Femur (tissue), 1 donor: ENCODE measurements at regions not wholly inside any gene's neighbourhood (a gene's known extent, or its start where the extent isn't known, plus 50 kb on each side); places are given as distances from the start of the nearest gene placed in this dataset.

Experiments
- DNase-seq: peaks from one replicate; pipeline ENCODE4 v3.0.0-alpha.2; 2017

DNA sequence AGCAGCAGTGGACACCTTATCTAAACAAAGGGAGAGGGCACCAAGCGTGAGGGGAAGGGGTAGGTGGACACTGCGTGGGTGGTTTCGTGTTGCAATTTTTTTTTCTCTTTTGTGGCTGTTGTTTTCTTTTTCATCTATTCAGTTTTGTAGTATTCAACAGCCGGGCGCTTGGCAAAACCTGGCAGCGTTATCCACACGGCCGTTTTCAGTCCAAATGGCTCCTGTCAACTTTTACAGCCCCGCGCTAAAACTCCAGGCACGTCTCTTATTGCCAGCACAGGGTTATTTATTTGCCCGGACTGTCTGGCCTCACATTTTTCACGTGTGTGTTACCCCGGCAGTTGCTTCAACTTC lies 192.2 kb downstream of the BCOR start:
- no peak for DNase-seq

DNA sequence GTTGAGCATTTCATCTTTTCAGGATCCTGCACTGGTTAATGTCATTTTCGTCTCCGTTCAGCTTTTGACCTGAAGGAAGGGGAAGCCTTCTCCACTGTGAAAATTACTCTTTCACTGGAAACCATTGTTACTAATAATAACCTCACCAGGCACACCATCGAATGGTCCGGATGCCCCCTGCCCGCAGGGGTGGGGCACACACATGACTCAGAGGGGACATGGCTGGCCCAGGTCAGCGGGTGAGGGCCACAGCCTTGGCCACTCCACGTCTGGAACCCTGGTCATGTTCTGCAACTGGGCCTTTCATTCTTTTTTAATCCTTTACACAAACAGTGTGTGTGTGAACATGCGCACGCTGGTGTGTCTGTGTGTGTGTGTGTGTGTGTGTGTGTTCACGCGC lies 191.8 kb downstream of the BCOR start:
- DNase-seq: no peak

DNA sequence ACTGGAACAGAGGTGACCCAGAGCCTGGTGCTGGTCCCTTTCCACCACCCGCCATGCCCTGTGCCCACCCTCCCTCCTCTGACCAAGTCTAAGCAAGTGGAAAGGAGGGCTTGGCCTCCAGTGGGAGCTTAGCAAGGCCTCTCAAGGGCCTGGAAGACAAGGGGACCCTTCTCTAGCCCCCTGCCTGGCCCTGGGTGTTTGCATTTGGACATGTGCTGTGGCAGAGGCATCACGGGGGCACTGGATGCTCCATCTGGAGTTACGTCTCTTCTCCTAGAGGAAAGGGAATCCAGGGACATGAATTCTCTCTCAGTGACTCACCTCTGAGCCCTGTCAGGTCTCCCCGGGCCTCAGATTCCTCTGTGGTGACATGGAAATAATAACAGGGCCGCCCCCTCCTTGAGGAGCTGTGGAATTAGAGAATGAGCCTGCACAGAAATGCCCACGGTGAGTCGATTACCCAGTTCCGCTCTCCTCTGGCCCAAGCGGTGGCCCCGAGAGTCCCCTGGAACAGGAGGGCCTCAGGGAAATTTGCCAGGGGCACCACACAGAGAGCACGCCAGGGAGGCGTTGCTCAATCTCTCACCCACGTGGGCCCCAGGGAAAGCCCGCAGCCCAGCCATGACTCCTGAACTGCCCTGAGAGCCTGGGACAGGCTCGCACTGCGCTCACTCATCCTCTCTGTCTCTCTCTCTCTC lies 189.6 kb downstream of the BCOR start:
- no peak for DNase-seq

DNA sequence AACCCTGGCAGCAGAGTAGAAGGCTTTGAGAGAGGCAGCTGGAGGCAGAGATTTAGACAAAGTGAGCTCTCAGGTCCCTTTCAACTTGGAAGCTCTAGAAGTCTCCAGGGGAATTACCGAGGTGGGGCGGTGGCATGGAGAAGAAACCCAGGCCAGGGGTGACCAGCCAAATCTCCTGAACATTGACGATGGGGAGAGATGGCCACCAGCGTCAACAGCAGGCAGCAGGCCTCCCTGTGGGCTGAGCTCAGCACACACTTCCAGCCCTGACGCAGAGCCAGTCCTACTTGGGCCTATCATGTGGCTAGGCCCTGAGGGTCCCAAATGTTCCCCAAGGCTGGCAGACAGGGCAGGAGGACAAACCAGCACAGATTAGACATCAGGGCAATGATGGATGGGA lies 187.8 kb downstream of the BCOR start:
- DNase-seq: no peak

DNA sequence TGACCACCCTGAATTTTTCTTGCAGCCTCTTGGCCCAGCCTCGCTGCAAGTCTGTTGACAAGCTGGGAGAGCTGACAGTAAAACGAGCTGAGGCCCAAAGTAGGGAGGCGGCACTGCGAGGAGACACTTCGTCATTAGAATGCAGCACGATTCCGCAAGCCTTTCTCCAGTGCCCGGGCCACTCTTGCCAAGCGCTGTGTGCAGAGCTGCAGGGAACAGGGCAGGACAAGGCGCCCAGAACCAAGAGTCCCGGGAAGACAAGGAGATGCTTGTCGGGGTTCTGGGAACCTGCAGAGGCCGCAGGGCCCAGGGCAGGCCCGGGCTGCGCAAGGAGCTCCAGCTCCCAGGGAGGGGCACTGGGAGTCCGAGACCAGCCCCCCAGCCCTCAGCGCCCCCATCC lies 187.1 kb downstream of the BCOR start:
- peak; percentile 29 for DNase-seq

DNA sequence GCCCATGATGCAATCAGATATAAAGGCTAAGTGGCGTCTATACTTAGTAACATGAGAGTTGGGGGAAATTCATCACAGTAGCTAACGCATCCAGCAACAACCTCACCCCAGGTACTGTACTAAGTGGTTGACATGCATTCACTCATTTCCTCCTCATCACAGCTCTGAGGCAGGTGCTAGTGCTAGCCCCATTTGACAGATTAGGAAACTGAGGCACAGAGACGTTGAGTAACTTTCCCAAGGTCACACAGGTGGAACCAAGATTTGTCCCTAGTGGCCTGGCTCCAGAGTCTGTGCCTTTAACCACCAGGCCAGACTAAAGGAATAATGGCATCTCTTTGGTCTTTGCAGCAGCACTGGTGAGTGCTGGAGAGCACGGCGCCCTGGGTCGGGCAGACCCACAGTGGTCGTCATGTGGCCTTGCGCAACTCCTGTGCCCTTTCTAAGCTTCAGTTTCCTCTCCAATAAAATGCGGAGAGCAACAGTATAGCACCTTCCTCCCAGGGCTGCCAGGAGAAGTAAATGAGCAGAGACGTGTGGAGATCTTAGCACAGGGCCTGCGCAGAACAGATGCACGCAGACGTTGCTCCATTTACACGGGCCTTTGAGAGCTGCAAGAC lies 186.4 kb downstream of the BCOR start:
- DNase-seq: no peak

DNA sequence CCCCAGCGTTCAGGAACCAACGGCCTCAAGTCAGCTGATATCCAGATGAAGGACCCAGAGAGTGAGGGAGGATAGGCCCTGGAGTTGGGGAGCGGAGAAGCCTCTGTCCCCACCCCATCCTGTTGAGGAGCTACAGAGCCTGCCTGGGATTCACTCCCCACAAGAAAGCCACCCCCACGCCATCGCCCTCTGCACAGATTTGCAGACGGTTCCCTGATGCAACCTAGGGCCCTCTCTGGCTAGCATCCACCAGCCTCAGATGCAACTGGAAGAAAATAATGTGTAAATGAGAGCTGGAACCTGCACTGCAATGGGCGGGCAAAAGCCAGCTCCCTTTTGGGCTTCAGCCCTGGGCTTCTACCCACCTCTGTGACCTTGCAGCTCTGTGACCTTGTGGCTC lies 185.6 kb downstream of the BCOR start:
- DNase-seq: no peak

DNA sequence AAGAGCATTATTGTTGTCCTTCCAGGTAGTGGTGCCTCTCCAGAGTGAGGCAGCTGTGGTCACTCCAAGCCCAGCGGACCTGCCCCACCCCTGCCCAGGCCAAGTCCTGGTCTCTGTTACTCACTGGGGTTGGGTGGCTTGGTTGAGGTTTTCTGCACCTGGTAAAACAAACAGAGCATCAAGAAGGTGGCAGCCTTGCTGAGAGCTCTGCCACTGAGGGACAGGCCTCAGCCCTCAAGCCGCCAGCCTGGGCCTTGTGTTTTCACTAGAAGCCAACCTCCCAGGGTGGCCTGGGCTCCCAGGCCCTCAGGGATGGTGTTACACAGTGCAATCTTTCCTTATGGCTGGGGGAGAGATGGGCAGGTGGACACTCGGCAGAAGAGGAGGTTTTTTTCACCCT lies 182.7 kb downstream of the BCOR start:
- no peak for DNase-seq

DNA sequence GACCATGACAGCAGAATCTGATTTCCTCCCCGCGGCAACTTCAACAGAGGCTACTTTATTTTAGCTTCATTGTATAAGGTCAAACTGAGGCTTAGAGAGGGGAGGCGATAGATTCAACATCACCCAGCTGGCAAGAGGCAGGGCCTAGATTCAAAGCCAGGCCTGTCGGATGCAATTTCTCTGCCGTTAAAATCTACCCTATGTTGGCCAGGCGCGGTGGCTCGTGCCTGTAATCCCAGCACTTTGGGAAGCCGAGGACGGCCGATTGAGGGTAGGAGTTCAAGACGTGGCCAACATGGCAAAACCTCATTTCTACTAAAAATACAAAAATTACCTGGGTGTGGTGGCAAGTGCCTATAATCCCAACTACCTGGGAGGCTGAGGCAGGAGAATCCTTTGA lies 182.2 kb downstream of the BCOR start:
- no peak for DNase-seq

DNA sequence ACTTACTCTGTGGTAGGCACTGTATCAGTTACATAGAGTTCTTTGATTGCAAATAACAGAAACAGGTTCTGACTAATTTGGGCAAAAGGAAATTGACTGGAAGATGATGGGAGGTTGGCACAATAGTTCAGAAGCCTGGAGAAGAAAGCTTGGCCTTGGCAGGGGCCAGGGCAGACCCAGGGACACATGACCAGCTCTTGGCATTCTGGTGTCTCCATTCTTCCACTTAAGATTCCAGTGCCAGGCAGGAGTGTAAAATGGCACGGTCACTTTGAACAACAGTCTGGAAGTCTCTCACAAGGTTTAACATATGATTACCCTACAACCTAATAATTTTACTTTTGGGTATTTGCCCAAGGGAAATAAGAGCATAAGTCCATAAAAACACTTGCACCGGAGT lies 175.9 kb downstream of the BCOR start:
- DNase-seq: no peak

DNA sequence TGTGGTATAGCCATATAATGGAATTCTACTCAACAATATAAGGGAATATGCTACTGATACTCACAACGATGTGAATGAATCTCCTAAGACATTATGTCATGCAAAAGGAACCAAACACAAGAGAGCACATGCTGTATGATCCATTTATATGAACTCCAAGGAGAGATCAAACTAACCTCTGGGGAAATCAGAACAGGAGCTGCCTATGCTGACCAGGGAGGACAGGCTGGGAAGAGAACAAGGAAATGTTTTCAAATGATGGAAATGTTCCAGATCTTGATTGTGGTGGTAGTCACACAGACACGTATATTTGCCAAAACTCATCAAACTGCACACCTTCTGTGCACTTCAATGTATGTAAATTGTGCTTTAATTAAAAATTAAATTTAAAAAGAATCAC lies 175.3 kb downstream of the BCOR start:
- DNase-seq: no peak

DNA sequence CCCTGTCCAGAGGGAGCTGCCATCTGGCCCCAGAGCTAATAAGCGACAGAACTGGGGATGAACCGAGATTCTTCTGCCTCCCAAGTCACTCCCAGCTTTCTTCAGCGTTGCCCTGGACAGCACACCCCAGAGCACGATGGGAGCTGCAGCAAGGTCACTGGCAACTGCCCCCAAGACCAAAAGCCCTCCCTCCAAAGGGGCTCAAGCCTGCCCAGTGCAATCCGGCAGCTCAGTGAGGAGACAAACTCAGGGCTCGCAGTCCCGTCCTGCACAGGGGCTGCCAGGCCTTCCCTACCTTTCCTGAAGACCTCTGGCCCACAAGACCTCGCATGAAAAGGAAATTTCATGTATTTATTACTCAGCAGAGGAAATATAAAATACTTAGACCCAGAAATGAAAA lies 174.8 kb downstream of the BCOR start:
- DNase-seq: no peak

DNA sequence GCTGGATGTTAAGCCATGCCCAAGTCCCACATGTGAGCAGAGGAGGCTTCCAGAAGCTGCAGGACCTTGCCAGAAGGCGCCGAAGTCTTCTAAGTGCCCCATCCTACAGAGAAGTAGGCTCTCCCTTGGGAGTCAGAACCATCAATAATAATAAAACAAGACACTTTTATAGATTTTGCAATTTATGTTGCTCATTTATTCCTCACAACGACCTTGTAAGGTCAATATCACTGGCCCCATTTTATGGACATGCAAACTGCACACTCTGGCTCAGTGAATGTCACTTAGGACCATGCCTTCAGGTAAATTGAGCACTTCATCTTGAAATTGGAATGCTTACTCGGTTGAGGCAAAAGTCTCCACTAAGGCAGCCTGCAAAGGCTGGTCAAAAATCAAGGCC lies 170.4 kb downstream of the BCOR start:
- DNase-seq: no peak

DNA sequence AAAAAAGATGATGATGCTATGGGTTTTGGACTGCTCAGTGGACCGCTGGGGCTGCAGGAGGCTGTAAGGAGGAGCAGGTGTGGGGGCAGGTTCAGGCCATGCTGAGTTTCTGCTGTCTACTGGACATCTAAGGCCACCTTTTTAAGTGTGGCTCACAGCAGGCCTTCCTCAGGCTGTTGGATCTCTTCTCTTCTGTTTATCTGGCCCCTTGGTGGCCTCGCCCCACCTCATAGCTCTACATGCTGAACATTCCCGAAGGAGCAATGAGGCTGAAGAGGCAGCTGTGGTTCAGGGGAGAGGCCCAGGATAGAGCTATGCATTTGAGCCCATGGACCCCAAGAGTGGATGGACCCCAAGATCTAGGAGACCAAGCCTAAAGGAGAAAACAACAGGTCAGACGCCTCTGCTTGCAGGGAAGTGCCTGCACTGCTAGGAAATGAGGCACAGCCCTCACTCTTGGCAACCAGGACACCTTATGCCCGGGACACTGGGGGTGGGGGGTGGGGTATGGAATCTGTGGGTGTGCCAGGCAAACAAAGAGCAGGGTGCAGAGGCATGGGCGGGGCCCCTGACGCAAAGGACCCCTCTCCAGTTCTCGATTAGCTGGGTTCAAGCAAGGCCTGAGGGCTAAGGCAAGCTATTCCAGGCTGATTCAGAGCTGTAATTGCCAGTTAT lies 168.9 kb downstream of the BCOR start:
- DNase-seq: no peak

DNA sequence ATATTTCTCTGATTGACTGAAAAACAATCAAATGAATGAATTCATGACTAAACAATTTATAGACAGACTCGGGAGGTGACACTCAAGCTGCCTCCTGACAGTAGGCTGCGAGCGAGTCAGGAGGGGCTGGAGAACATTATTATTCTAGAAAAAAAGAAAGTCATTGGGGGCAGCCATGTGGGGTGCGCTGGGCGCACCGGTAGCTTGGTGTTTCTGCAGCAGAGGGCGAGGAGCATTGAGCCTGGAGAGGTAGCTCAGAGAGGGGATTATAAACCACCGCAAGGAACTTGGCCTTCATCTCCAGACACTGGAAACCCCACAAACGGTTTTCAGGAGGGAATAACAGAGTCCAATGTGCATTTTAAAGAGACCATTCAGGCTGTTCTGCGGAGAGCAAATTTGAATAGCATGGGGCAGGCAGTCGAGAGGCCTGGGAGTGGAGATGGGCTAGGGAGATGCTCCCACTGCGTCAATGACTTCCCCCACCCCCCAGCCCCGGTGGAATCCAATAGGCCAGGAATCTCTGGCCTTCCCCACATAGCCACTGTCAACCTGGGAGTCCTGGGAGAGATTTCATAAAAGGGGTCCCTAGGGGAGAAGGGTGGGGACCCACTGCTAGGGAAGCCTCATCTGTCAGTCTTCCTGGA lies 168.3 kb downstream of the BCOR start:
- no peak for DNase-seq

DNA sequence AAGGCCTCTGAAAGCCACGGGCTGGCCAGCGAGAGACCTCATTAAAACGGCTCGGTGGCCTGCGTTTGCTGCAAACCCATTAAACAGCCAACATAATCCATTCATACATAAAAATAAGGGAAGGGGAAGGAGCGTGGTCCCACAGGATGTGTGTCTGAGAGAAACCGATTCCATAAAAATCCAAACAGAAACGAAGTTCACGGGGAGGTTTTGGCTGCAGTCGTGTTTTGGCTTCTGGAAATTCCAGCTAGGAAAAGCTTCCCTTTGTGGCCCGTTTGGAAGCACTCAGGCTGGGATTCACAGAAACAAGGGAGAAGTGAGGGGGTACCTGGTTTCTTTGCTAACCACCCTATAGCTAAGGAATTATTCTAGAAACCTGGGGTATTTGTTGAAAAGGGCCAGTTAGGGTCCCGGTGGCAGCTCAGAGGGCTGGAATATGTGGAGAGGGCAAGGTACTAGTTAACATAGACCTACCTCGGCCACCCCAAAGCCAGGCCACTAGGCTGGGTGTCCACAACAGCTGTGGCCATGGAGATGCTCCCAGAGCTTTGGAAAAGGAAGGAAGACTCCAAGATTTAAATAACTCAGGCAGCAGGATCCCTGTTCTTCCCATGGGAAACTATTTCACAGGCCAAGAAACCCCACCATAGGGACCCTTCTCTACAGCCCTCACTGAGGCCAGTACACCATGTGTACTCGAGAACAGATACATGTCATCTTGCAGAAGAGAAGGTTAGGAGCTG lies 166.8 kb downstream of the BCOR start:
- peak; percentile 43 for DNase-seq

DNA sequence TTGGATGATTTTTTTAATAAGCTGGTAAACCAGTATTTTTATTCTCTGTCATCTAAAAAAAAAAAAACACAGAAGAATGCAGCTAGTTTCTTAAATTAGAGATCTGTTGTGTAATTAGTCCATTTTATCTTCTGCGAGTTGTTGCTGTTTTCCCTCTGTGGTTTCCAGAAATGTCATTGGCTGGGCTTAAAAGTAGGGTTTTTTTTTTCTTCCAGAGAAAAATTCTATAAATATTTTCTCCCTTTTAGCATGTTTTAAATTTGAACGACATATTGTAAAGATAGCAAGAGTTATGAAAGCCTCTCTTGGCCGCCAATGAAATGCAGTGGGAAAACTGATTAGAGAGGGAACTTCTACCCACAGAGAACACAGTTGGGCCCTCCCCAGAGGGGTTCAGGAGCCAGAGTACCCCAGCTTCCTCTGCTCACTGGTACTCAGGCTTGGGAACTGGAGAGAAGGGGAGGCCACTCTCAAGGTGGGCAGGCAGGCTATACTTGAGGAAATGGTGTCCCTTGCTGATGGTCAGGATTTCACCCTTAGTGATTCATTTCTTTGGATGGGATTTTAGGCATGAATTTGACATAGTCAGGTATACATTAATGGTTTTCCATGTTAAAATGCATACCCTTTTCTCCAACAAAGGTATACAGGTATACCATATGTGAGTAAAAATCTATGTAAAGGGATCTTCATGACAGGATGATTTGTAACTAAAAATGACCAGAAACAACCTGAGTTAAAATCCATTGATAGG lies 166.1 kb downstream of the BCOR start:
- no peak for DNase-seq

DNA sequence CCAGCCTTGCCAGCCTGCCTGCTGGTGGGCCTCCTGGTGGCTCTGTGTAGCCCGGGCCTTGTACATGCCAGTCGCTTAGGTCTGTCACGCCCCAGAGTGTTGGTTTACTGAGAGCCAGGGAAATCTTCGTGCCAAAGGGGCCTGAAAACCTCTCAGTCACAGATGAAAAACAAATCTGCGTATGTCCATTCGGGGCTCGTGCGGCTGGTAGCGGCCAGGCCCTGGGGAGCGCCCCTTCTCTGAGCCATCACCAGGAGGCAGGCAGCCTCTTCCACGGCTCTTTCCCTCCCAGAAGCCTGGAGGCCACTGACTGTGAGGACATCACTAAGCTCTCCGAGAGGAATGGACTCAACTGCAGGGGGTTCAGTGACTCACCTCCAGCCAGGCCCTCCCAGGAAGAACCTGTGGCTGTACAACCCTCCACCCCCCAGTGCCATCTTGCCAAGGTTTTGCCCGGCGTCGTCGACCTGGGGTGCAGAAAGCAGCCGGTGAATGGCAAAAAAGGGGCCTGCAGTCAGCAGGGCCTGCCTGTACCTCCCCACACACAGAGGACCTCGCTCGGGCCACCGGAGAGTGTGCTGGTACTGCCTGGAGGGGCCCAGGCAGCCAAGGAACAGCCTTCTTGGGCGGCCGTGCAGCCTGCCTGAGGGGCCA lies 162.2 kb downstream of the BCOR start:
- no peak for DNase-seq

DNA sequence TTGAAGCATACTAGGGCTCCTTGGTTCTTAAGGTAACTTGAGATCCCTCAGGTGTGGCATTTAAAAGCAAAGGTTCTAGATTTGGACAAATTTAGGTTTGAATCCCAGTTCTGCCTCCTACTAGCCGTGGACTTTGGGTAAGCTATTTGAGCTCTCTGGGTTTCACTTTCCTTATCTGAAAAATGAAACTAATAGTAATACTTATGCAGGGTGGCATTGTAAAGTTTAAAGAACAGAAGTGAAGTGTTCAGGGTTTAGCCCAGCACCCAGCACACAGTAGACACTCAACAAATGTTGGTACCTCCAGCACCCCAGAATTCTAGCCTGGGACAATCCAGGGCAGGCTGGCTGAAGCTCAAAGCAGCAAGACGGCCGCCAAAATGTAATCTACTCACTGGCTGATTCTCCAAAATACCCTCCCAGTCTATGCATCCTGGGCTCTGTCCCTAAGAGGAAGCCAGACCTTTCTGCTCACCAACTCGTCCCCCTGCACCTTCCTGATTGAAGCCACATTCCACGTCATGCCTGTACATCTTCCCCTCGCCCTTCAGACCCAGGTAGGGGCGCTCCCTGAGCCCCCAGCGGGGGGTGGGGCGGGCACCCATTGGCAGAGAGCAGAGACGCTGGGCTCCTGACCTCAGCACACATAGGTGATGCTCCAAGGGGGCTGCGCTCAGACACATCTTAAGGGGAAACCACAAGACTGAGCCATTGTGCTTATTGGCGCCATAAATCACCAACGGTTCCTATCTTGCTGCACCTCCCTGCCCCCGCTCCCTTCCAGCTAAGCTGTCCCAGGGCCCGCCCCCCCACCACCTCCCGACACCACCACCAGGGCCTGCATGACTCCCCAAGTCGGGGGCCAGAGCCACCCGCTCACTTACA lies 160.6 kb downstream of the BCOR start:
- DNase-seq: no peak

DNA sequence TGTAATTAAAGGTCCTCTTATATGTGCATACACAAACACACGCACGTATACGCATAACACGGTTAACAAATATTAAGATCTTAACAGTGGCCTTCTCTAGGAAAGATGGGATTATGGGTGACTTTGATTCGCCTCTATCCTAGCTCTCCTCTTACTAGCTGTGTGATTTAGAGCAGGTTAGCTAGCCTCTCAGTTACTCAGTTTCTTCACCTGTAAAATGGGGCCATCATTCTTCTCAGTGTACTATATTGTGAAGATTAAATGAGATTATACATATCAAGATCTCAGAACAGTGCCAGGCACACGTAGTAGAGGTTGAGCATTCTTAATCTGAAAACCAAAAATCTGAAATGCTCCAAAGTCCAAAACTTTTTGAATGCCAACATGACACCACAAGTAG lies 159.3 kb downstream of the BCOR start:
- no peak for DNase-seq

DNA sequence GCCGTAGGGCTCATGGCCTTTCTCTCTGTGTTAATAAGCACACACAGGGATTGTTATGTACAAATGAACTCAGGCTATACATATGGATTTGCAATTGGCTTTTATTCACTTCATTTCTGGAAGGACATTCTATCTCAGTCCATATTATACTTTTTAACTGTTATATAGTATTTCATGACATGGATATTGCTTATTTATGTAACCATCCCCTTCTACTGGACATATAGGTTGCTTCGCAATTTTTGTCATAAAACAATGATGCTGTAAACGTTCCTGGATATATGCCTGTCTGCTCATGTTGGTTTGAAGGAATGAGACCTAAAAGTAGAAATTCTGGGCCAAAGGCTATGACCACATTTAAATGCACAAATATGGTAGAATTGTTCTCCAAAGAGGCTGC lies 158.1 kb downstream of the BCOR start:
- no peak for DNase-seq
